GM20000 (cell line): ENCODE measurements at regions not wholly inside any gene's neighbourhood (a gene's known extent, or its start where the extent isn't known, plus 50 kb on each side); places are given as distances from the start of the nearest gene placed in this dataset.

Experiments used
- DNase-seq: peaks from one replicate; pipeline ENCODE4 v3.0.0; 2012; ENCODE audit warnings: low spot score
- TF ChIP-seq, protein P1 (sequence below): IDR thresholded peaks from 2 replicates; pipeline ENCODE4 v1.5.1; 2012; ENCODE audit warnings: mild to moderate bottlenecking, control low read depth; ENCODE audit errors: extremely low read depth, missing control alignments

DNA sequence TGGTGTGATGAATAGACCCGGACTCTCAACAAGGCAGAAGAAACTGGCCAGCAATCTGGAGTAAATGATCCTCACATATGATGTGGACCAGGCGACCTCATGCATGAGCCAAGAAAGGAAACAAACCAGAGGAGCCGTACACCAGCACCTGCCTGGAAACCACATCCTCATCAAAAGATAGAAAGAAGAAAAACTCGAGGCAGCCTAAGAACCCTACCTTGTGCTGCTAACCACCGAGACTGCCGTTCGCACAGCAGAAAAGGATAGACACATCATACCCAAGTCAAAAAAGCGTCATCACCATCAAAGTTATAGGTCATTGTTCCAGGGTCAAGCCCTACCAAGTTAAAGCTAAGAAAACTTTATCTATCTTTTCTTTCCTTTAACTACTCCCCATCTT, 66.7 kb downstream of the RESF1 start:
- DNase-seq, result peak; percentile 24
- TF ChIP-seq, protein P1, sequence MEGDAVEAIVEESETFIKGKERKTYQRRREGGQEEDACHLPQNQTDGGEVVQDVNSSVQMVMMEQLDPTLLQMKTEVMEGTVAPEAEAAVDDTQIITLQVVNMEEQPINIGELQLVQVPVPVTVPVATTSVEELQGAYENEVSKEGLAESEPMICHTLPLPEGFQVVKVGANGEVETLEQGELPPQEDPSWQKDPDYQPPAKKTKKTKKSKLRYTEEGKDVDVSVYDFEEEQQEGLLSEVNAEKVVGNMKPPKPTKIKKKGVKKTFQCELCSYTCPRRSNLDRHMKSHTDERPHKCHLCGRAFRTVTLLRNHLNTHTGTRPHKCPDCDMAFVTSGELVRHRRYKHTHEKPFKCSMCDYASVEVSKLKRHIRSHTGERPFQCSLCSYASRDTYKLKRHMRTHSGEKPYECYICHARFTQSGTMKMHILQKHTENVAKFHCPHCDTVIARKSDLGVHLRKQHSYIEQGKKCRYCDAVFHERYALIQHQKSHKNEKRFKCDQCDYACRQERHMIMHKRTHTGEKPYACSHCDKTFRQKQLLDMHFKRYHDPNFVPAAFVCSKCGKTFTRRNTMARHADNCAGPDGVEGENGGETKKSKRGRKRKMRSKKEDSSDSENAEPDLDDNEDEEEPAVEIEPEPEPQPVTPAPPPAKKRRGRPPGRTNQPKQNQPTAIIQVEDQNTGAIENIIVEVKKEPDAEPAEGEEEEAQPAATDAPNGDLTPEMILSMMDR, result no peak

DNA sequence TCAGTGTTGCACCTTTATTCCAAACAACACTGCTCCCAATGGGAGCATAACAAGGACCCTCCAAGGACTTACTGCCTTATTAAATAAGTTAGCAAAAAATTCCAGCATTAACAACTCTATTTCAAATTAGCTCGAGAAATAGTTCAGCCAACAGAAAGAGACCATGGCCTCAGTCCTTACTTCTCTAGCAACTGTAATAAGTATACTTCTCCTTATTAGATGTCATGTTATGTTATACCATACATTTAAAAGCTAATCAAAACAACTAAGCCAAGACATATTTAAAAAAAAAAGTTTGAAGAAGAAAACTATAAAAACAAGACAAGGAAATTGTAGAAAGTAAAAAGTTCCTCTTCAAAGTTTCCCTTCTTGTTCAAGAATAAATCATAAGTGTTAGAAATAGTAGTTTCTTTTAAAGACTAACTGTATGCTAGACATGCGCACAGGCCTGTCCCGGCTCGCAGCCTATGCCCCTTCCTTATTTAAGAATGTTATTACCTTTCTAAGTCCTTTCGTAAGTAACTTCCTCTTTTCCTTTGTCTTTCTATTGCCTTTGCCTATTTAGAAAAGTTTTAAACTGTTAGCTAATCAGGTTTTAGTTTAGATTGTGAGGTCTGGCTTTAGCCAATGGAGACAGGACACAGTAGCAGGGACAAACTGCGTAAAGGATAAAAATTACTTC, 68.6 kb downstream of the RESF1 start:
- no peak for DNase-seq
- TF ChIP-seq, protein P1, result no peak

DNA sequence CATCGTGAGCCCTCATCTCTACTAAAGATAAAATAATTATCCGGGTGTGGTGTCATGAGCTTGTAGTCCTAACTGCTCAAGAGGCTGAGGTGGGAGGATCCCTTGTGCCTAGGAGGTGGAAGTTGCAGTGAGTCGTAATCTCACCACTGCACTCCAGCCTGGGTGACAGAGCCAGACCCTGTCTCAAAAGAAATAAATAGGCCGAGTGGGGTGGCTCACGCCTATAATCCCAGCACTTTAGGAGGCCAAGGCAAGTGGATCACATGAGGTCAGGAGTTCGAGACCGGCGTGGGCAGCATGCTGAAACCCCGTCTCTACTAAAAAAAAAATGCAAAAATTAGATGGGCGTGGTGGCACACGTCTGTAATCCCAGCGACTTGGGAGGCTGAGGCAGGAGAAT, 70.9 kb downstream of the RESF1 start:
- TF ChIP-seq, protein P1, result no peak
- no peak for DNase-seq

DNA sequence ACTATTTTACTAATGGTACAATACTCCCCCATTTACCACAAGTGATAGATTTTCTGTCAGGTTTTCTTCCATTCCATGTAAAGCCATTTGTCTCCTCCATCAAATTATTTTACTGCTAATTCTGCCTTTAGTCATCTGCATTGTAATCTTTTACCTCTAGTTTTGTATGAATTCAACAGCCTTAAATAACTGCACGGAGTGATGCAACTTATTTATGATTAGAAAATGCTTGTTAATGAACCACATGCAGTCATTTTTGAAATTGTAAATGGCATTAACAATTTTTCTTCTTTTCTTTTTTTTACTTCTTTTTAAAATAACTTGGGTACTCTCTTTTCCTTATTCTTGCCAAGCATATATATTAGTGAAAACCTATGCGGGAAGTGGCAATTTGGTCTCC, 71.5 kb downstream of the RESF1 start:
- TF ChIP-seq, protein P1, result no peak
- no peak for DNase-seq

DNA sequence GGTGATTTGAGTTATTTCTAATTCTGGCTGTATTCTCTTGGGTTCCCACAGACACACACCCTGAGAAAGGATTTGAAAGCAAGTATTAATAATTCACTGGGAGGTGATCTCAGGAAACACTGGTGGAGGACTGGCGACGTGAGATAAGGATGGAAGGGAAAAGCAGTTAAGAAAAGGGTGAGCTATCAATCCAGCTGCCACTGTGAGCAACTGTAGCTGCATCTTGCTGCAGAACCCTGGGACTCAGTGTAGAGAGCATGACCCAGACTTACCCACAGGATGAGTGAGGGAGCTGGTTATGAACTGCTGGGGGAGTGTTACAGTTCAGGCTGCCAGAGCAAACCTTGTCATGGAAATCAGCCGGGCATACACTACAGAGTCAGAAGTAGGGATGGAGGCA, 71.9 kb downstream of the RESF1 start:
- TF ChIP-seq, protein P1, result no peak
- DNase-seq, result no peak

DNA sequence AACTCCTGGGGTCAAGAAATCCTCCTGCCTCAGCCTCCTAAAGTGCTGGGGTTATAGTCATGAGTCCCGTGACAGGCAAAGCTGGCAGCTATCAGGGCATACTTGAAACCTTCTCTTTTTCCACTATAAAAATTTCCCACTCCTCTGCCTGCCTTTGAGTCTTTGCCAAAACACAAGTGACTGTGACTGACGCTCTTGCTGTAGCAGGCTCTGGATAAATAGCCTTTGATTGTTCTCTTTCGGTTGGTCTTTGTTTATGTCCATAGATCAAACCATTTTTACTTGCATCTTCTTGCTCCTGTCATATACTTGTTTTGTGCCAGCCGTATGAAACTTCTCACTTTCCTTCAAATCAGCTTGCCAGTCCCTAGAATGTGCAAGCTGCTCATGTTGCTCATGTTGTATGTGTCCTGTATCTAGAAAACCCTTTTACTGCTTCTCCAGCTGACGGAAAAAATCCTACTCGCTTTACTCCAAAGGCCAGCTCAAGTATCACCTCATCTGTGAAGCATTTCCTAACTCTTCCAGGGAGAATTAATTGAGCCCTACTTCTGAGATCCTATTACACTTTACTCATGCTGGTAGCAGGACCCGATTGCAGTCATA, 73.1 kb downstream of the RESF1 start:
- DNase-seq, result no peak
- TF ChIP-seq, protein P1, result no peak

DNA sequence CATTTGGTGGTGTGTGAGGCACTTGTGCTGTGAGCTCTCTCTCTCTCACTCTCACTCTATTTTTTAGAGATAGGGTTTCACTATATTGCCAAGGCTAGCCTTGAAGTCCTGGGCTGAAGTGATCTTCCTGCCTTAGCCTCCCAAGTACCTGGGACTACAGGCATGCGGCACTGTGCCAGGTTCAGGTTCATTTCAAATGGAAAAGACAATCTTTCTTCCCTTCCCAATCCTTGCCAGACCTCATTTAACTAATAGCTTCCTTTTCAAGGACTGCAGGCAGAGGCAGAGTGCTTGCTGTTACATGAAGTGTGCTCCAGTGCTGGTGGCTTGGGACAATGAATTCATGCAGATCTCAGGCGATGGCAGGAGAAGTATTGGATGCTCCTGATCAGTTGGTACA, 73.2 kb upstream of the BICD1 start:
- no peak for DNase-seq
- TF ChIP-seq, protein P1, result no peak
